ENCODE measurements at regions not wholly inside any gene's neighbourhood (a gene's known extent, or its start where the extent isn't known, plus 50 kb on each side); places are given as distances from the start of the nearest gene placed in this dataset.

GRCh38 chr14:42200957-42201356 lies 594.3 kb downstream of the LRFN5 start:
- no peaks in the 10 kb centered on the region for H3K36me3 Mint-ChIP-seq (ENCODE audit: low read depth)
- H4K20me1 ChIP-seq (replicated peaks; ENCODE audit: insufficient read depth) = no peaks in the 10 kb centered on the region
- DNase-seq (ENCODE audit: low spot score) = no peak
- H3K9me2 ChIP-seq (ENCODE audit: insufficient read depth) = peaks cover 4% of the 10 kb centered on the region; the same call in 1 of the 2 replicates
- peaks cover 2% of the 10 kb centered on the region for H3K27me3 Mint-ChIP-seq (ENCODE audit: insufficient read depth, low read depth, poor library complexity)
- no peak overlapping the region for H3K4me3 ChIP-seq
- H3K4me2 ChIP-seq = no peak overlapping the region
- H3K4me1 ChIP-seq (ENCODE audit: insufficient read depth) = no peaks in the 10 kb centered on the region
- no peaks in the 10 kb centered on the region for H3K36me3 ChIP-seq (ENCODE audit: insufficient read depth)
- ATAC-seq = no peak
- H3K27ac Mint-ChIP-seq = no peak overlapping the region
- H3K27ac ChIP-seq (ENCODE audit: low read depth) = no peak overlapping the region
- H3F3A ChIP-seq (replicated peaks; ENCODE audit: low read depth) = no peaks in the 10 kb centered on the region
- no peak overlapping the region for H2AFZ ChIP-seq
- H3K9me3 Mint-ChIP-seq = peaks cover 6% of the 10 kb centered on the region
- H3K4me3 Mint-ChIP-seq = no peak overlapping the region
- H3K27me3 ChIP-seq (ENCODE audit: insufficient read depth) = no peaks in the 10 kb centered on the region
- no peaks in the 10 kb centered on the region for H3K79me2 ChIP-seq (replicated peaks; ENCODE audit: insufficient read depth)
- no peak for TF ChIP-seq JUNB (IDR thresholded peaks at IDR 0.05; ENCODE audit: unreplicated experiment)
- TF ChIP-seq, protein P1, sequence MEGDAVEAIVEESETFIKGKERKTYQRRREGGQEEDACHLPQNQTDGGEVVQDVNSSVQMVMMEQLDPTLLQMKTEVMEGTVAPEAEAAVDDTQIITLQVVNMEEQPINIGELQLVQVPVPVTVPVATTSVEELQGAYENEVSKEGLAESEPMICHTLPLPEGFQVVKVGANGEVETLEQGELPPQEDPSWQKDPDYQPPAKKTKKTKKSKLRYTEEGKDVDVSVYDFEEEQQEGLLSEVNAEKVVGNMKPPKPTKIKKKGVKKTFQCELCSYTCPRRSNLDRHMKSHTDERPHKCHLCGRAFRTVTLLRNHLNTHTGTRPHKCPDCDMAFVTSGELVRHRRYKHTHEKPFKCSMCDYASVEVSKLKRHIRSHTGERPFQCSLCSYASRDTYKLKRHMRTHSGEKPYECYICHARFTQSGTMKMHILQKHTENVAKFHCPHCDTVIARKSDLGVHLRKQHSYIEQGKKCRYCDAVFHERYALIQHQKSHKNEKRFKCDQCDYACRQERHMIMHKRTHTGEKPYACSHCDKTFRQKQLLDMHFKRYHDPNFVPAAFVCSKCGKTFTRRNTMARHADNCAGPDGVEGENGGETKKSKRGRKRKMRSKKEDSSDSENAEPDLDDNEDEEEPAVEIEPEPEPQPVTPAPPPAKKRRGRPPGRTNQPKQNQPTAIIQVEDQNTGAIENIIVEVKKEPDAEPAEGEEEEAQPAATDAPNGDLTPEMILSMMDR (conservative IDR thresholded peaks at IDR 0.05; ENCODE audit: low read depth in 2 of 2) = no peak; a peak in 1 of 4 replicates
- no peak for TF ChIP-seq STAT1 (IDR thresholded peaks at IDR 0.05; ENCODE audit: unreplicated experiment)
- TF ChIP-seq ZNF462 (CRISPR knock-in tag; IDR thresholded peaks at IDR 0.05) = no peak
- no peak for TF ChIP-seq CREB1 (CRISPR knock-in tag; IDR thresholded peaks at IDR 0.05; ENCODE audit: low read depth)
- no peak for TF ChIP-seq ETS1 (IDR thresholded peaks at IDR 0.05)
- no peak for TF ChIP-seq EZH2phosphoT487 (IDR thresholded peaks at IDR 0.05; ENCODE audit: unreplicated experiment)
- TF ChIP-seq ZNF331 (CRISPR knock-in tag; IDR thresholded peaks at IDR 0.05; ENCODE audit: low read depth) = no peak
- no peak for TF ChIP-seq NANOG (IDR thresholded peaks at IDR 0.05; ENCODE audit: borderline replicate concordance)
- no peak for TF ChIP-seq EZH2 (IDR thresholded peaks at IDR 0.05; ENCODE audit: low read depth, unreplicated experiment)
- no peak for TF ChIP-seq ZNF114 (CRISPR knock-in tag; IDR thresholded peaks at IDR 0.05)
- TF ChIP-seq, protein P2, sequence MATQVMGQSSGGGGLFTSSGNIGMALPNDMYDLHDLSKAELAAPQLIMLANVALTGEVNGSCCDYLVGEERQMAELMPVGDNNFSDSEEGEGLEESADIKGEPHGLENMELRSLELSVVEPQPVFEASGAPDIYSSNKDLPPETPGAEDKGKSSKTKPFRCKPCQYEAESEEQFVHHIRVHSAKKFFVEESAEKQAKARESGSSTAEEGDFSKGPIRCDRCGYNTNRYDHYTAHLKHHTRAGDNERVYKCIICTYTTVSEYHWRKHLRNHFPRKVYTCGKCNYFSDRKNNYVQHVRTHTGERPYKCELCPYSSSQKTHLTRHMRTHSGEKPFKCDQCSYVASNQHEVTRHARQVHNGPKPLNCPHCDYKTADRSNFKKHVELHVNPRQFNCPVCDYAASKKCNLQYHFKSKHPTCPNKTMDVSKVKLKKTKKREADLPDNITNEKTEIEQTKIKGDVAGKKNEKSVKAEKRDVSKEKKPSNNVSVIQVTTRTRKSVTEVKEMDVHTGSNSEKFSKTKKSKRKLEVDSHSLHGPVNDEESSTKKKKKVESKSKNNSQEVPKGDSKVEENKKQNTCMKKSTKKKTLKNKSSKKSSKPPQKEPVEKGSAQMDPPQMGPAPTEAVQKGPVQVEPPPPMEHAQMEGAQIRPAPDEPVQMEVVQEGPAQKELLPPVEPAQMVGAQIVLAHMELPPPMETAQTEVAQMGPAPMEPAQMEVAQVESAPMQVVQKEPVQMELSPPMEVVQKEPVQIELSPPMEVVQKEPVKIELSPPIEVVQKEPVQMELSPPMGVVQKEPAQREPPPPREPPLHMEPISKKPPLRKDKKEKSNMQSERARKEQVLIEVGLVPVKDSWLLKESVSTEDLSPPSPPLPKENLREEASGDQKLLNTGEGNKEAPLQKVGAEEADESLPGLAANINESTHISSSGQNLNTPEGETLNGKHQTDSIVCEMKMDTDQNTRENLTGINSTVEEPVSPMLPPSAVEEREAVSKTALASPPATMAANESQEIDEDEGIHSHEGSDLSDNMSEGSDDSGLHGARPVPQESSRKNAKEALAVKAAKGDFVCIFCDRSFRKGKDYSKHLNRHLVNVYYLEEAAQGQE (IDR thresholded peaks at IDR 0.05; ENCODE audit: unreplicated experiment) = no peak
- no peak for TF ChIP-seq POLR2AphosphoS5 (IDR thresholded peaks at IDR 0.05; ENCODE audit: low read depth)
- H3K4me1 Mint-ChIP-seq = no peaks in the 10 kb centered on the region

Data from GM23338 (cell line).